ENCODE measurements at regions not wholly inside any gene's neighbourhood (a gene's known extent, or its start where the extent isn't known, plus 50 kb on each side); places are given as distances from the start of the nearest gene placed in this dataset.
"Not testable (repeated sequence)": the region's sequence is repeated elsewhere in the genome, so short reads cannot be mapped to it uniquely, and the experiment has no call there.

GRCh38 chr17:70956726-70957125, 787.4 kb downstream of the KCNJ2 start:
- DNase-seq = no peak

GRCh38 chr17:70961341-70961740, 792.0 kb downstream of the KCNJ2 start:
- DNase-seq = no peak

- no peak for DNase-seq
Observed at GRCh38 chr17:70968302-70968701, 799.0 kb downstream of the KCNJ2 start.

- DNase-seq = no peak
Observed at GRCh38 chr17:70969521-70970034, 800.2 kb downstream of the KCNJ2 start.

- no peak for DNase-seq
Observed at GRCh38 chr17:70976447-70976846, 807.1 kb downstream of the KCNJ2 start.

GRCh38 chr17:70984873-70985272, 815.5 kb downstream of the KCNJ2 start:
- DNase-seq = no peak

- peak; percentile 50 for DNase-seq
Observed at GRCh38 chr17:70987867-70988340, 818.6 kb downstream of the KCNJ2 start.

- no peak for DNase-seq
Observed at GRCh38 chr17:70988622-70989021, 819.3 kb downstream of the KCNJ2 start.

GRCh38 chr17:70989280-70989679, 819.9 kb downstream of the KCNJ2 start:
- no peak for DNase-seq

- no peak for DNase-seq
Observed at GRCh38 chr17:70994194-70994593, 824.9 kb downstream of the KCNJ2 start.

GRCh38 chr17:70995997-70996396, 826.7 kb downstream of the KCNJ2 start:
- DNase-seq = no peak

- DNase-seq = no peak
Observed at GRCh38 chr17:71003736-71004135, 834.4 kb downstream of the KCNJ2 start.

- DNase-seq = no peak
Observed at GRCh38 chr17:71004413-71004812, 835.1 kb downstream of the KCNJ2 start.

GRCh38 chr17:71011391-71011790, 842.1 kb downstream of the KCNJ2 start:
- no peak for DNase-seq

- DNase-seq = no peak
Observed at GRCh38 chr17:71019699-71020098, 850.4 kb downstream of the KCNJ2 start.

GRCh38 chr17:71022758-71023157, 853.4 kb downstream of the KCNJ2 start:
- DNase-seq = no peak

- no peak for DNase-seq
Observed at GRCh38 chr17:71023249-71024030, 854.1 kb downstream of the KCNJ2 start.

- no peak for DNase-seq
Observed at GRCh38 chr17:71024172-71024571, 854.8 kb downstream of the KCNJ2 start.

GRCh38 chr17:71024969-71025368, 855.6 kb downstream of the KCNJ2 start:
- no peak for DNase-seq

GRCh38 chr17:71029246-71029645, 859.9 kb downstream of the KCNJ2 start:
- no peak for DNase-seq

GRCh38 chr17:71031286-71031685, 862.0 kb downstream of the KCNJ2 start:
- not testable (repeated sequence) for DNase-seq

GRCh38 chr17:71032746-71033273, 863.5 kb downstream of the KCNJ2 start:
- no peak for DNase-seq

GRCh38 chr17:71033336-71033735, 864.0 kb downstream of the KCNJ2 start:
- DNase-seq = no peak

- DNase-seq = no peak
Observed at GRCh38 chr17:71035226-71035625, 865.9 kb downstream of the KCNJ2 start.

All from hematopoietic multipotent progenitor cell treated with erythropoietin and hydrocortisone succinate and interleukin-3 and kit ligand, for 4 days (in vitro differentiated cells).